Caco-2 (cell line): ENCODE measurements at regions not wholly inside any gene's neighbourhood (a gene's known extent, or its start where the extent isn't known, plus 50 kb on each side); places are given as distances from the start of the nearest gene placed in this dataset.
A peak's percentile ranks its signal among the peaks of the same experiment; 100 is the strongest.

Experiments used
- BruUV-seq: library from RNA; stranded (reverse); fragments of 400-500 nt; replicated peaks from 2 replicates; lab custom pipeline; 2021; lab: Mats Ljungman, UMichigan
- CTCF ChIA-PET: fragments of 300-600 bp; sonication (Branson Sonifier 250); formaldehyde crosslinking; loops from one replicate; lab custom pipeline; 2022; ENCODE audit warnings: antibody characterized with exemption; lab: Charles Lee
- POLR2A ChIA-PET: fragments of 300-600 bp; sonication (Branson Sonifier 250); formaldehyde crosslinking; loops from one replicate; lab custom pipeline; 2022; ENCODE audit warnings: antibody characterized with exemption; lab: Charles Lee
- DNase-seq, 2 experiments: peaks; one replicate each; pipeline versions ENCODE4 v3.0.0 to v3.0.0-alpha.2; 2020 to 2022
- H3K27me3 ChIP-seq: replicated peaks from 2 replicates; pipeline ENCODE4 v1.6.0; 2011; ENCODE audit warnings: low read length; ENCODE audit not compliant: control insufficient read depth, insufficient read depth
- H3K36me3 ChIP-seq: 2 replicates; pipeline ENCODE4 v1.5.1; 2011; ENCODE audit warnings: low read length; ENCODE audit not compliant: control insufficient read depth, insufficient read depth
- H3K4me1 ChIP-seq: fragments of 250-450 bp; sonication (Bioruptor Pico); 2 replicates; pipeline ENCODE4 v1.5.1; 2020; ENCODE audit warnings: mild to moderate bottlenecking
- H3K4me3 ChIP-seq: 2 replicates; pipeline ENCODE4 v1.5.1; 2011; ENCODE audit warnings: low read depth, mild to moderate bottlenecking, control low read depth, low read length
- H3K9me3 ChIP-seq: fragments of 250-450 bp; sonication (Bioruptor Pico); 2 replicates; pipeline ENCODE4 v1.5.1; 2020; ENCODE audit warnings: mild to moderate bottlenecking, moderate library complexity
- H3K27ac Mint-ChIP-seq: one replicate; pipeline ENCODE4 v1.8.0; 2022; ENCODE audit warnings: mixed read lengths; ENCODE audit not compliant: unreplicated experiment
- H3K27me3 Mint-ChIP-seq: one replicate; pipeline ENCODE4 v1.8.0; 2022; ENCODE audit warnings: mixed read lengths; ENCODE audit not compliant: insufficient read depth, unreplicated experiment
- H3K36me3 Mint-ChIP-seq: one replicate; pipeline ENCODE4 v1.8.0; 2022; ENCODE audit warnings: mild to moderate bottlenecking, mixed read lengths; ENCODE audit not compliant: insufficient read depth, unreplicated experiment
- H3K4me1 Mint-ChIP-seq: one replicate; pipeline ENCODE4 v1.8.0; 2022; ENCODE audit warnings: low read depth, mixed read lengths; ENCODE audit not compliant: unreplicated experiment
- H3K4me3 Mint-ChIP-seq: one replicate; pipeline ENCODE4 v1.8.0; 2022; ENCODE audit warnings: mild to moderate bottlenecking, moderate library complexity, mixed read lengths; ENCODE audit not compliant: unreplicated experiment
- H3K9me3 Mint-ChIP-seq: one replicate; pipeline ENCODE4 v1.8.0; 2022; ENCODE audit warnings: mixed read lengths; ENCODE audit not compliant: unreplicated experiment
- intact Hi-C: fragments of 100-400 bp; cut with micrococcal nuclease; formaldehyde crosslinking; loops from one replicate; pipeline ENCODE4 v1.10.0; 2022; ENCODE audit not compliant: unreplicated experiment
- TF ChIP-seq, protein P1 (sequence below), 2 experiments: fragments of 200-600 bp in 1 of 2; IDR thresholded peaks; 1 replicate in 1 of 2; 2 replicates in 1 of 2; pipeline versions ENCODE4 v1.5.1 to v1.8.0; 2011 to 2022; ENCODE audit warnings: antibody characterized with exemption in 1 of 2, control low read depth in 1 of 2, inconsistent platforms in 1 of 2, low read depth in 1 of 2, low read length in 1 of 2, mild to moderate bottlenecking in 1 of 2, moderate library complexity in 1 of 2; ENCODE audit not compliant: insufficient read depth in 1 of 2, severe bottlenecking in 1 of 2, unreplicated experiment in 1 of 2

DNA sequence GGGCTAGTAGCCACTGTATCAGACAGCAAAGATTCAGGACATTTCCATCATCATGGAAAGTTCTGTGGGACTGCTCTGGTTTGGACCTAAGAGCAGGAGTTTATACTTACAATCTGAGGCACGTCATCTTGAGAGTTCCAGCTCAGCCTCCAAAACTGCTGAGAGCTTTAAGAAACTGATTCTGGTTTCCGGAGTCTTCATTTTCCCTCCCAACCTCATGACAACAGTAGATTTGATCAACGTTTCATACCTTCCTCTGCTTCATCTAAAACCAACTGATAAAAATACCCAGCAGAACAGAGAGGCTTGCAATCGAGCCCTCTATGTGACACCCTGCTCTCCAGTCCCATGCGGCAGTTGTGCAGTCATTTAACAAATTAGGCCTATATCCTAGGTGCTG, 64.3 kb upstream of the EPB41L1 start:
- H3K36me3 ChIP-seq = no peaks in the 10 kb centered on the region
- Mint-ChIP-seq H3K27me3 (no peaks in the 10 kb centered on the region), H3K4me1 (peaks cover 44% of the 10 kb centered on the region), H3K4me3 (no peak overlapping the region), H3K27ac (peak overlapping the region; percentile 65), H3K36me3 (peaks cover 23% of the 10 kb centered on the region), H3K9me3 (no peaks in the 10 kb centered on the region)
- peaks cover 59% of the 10 kb centered on the region for H3K4me1 ChIP-seq
- DNase-seq = no peak
- ChIA-PET CTCF (interaction anchor here (2.6 to 3.7 kb wide), 2 partner anchors 48 to 97 kb away, joined by 18 to 36 read pairs; no protein-coding TSS in a partner anchor), POLR2A (interaction anchor here (1.0 to 1.1 kb wide), 2 partner anchors 11 to 136 kb away, joined by 3 to 4 read pairs; partner anchors contain the start of gene SCAND1)
- no peaks in the 10 kb centered on the region for H3K27me3 ChIP-seq
- no peaks in the 10 kb centered on the region for H3K9me3 ChIP-seq
- no peak overlapping the region for H3K4me3 ChIP-seq
- BruUV-seq = no TSS peak
- intact Hi-C loops = loop anchor here (5.0 kb wide), 2 partner anchors 58 to 138 kb away; partner anchors contain the start of gene SCAND1
- TF ChIP-seq, protein P1, sequence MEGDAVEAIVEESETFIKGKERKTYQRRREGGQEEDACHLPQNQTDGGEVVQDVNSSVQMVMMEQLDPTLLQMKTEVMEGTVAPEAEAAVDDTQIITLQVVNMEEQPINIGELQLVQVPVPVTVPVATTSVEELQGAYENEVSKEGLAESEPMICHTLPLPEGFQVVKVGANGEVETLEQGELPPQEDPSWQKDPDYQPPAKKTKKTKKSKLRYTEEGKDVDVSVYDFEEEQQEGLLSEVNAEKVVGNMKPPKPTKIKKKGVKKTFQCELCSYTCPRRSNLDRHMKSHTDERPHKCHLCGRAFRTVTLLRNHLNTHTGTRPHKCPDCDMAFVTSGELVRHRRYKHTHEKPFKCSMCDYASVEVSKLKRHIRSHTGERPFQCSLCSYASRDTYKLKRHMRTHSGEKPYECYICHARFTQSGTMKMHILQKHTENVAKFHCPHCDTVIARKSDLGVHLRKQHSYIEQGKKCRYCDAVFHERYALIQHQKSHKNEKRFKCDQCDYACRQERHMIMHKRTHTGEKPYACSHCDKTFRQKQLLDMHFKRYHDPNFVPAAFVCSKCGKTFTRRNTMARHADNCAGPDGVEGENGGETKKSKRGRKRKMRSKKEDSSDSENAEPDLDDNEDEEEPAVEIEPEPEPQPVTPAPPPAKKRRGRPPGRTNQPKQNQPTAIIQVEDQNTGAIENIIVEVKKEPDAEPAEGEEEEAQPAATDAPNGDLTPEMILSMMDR (IDR thresholded peaks at IDR 0.05; ENCODE audit: insufficient read depth in 1 of 2, low read depth in 1 of 2, low read length in 1 of 2, severe bottlenecking in 1 of 2, unreplicated experiment in 1 of 2) = no peak

DNA sequence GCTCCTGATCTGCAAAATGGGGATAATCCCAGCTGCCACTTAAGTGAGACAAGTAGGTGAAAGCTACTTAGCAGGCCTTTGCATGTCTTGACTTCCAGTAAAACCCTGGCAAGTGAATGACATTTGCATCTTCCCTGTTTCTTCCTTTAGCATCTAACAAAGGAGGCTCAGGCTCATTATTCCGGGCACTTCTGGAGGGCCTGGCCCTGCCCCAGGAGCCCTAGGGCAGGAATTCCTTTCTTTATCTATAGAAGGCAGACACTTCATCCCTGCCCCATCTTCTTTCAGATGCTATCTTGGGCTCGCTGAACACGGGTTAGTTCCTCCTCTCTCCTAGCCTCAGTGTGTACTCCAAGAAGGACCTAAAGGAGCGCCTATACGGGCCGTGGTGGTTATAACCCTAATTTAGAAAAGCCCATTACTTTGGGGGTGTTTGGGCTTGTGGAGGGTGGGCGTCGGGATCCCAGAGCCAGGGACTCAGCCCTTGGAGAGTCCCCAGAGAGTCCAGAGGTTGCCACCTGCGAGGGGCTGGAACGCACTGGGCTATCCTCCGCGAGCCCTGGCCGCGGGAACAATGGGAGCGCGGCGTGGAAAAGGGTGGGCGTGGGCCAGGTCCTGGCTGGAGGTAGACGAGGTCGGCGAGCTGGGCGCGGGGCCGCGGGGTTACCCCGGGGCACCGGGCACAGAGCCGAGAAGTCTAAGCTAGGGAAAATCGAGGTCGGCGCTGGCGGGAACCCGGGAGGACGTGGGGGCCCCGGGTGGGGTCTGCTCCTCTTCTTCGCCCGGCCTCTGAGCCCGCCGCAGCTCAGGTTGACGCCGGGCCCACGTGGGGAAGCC, 62.8 kb upstream of the EPB41L1 start:
- peaks cover 59% of the 10 kb centered on the region for H3K4me1 ChIP-seq
- TF ChIP-seq, protein P1 (IDR thresholded peaks at IDR 0.05; ENCODE audit: insufficient read depth in 1 of 2, low read depth in 1 of 2, low read length in 1 of 2, severe bottlenecking in 1 of 2, unreplicated experiment in 1 of 2) = no peak
- DNase-seq = peak; percentile 71 to 72
- no peaks in the 10 kb centered on the region for H3K36me3 ChIP-seq
- TSS peak; percentile 67 for BruUV-seq
- Mint-ChIP-seq H3K9me3 (no peaks in the 10 kb centered on the region), H3K4me1 (peaks cover 41% of the 10 kb centered on the region), H3K27ac (peak overlapping the region; percentile 65), H3K36me3 (peaks cover 13% of the 10 kb centered on the region), H3K27me3 (no peaks in the 10 kb centered on the region), H3K4me3 (peak overlapping the region; percentile 93)
- H3K9me3 ChIP-seq = no peaks in the 10 kb centered on the region
- POLR2A ChIA-PET = interaction anchor here (0.5 to 1.5 kb wide), 13 partner anchors 9 to 138 kb away, joined by 3 to 7 read pairs (median 3); partner anchors contain the start of gene SCAND1
- no peaks in the 10 kb centered on the region for H3K27me3 ChIP-seq
- H3K4me3 ChIP-seq = peak overlapping the region; percentile 86
- intact Hi-C loops = loop anchor here (2.0 to 5.0 kb wide), 3 partner anchors 41 to 139 kb away; partner anchors contain the start of gene SCAND1
- CTCF ChIA-PET = interaction anchor here (0.8 to 3.7 kb wide), 12 partner anchors 14 to 138 kb away, joined by 3 to 36 read pairs (median 4); partner anchors contain the start of gene SCAND1

DNA sequence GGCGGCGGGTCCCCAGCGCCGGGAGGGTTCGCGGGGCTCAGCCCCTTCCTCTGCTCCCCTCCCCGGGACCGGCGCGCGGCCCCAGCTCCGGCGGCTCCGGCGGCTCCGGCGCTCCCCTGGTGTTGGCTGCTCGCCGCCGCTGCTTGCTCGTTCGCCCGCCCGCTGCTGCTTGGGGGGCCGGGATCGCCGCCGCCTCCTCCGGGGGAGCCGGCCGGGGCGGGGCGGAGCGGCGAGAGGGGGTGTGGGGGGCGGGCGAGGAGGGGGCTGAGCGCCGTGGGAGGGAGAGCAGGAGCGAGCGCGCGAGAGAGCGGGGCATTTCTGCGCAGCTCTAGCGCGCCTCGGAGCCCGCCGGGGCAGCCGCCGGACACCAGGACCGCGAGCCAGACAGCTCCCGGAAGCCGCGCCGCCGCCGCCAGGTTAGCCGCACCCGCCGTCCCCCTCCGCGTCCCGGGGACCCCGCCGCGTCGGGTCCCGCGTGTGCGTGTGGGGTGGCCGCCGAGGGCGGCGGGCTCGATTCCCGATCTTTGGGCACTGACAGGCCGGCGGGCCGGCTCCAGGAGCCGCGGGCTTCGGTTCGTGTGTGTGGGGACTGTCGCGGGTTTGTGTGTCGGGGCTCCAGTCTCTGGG, 62.0 kb upstream of the EPB41L1 start:
- TF ChIP-seq, protein P1 (IDR thresholded peaks at IDR 0.05; ENCODE audit: insufficient read depth in 1 of 2, low read depth in 1 of 2, low read length in 1 of 2, severe bottlenecking in 1 of 2, unreplicated experiment in 1 of 2) = no peak
- no TSS peak for BruUV-seq
- no peaks in the 10 kb centered on the region for H3K27me3 ChIP-seq
- ChIA-PET CTCF (interaction anchor here (0.8 to 3.7 kb wide), 11 partner anchors 13 to 139 kb away, joined by 3 to 36 read pairs (median 5); partner anchors contain the start of gene SCAND1), POLR2A (interaction anchor here (0.6 to 1.5 kb wide), 11 partner anchors 7 to 350 kb away, joined by 3 to 7 read pairs (median 4); partner anchors contain the start of gene RBM39)
- Mint-ChIP-seq H3K36me3 (peaks cover 13% of the 10 kb centered on the region), H3K27ac (peak overlapping the region; percentile 82), H3K9me3 (no peaks in the 10 kb centered on the region), H3K4me1 (peaks cover 43% of the 10 kb centered on the region), H3K4me3 (peak overlapping the region; percentile 93), H3K27me3 (no peaks in the 10 kb centered on the region)
- no peaks in the 10 kb centered on the region for H3K9me3 ChIP-seq
- H3K4me3 ChIP-seq = peak overlapping the region; percentile 86
- peaks cover 59% of the 10 kb centered on the region for H3K4me1 ChIP-seq
- peak; percentile 67 to 82 for DNase-seq
- intact Hi-C loops = loop anchor here (1.0 to 5.0 kb wide), 4 partner anchors 28 to 140 kb away; partner anchors contain the start of gene SCAND1
- no peaks in the 10 kb centered on the region for H3K36me3 ChIP-seq
